HEK293 (cell line): ENCODE measurements at regions not wholly inside any gene's neighbourhood (a gene's known extent, or its start where the extent isn't known, plus 50 kb on each side); places are given as distances from the start of the nearest gene placed in this dataset.

Experiments
- EGR2 ChIP-seq: fragments of 450-650 bp; formaldehyde crosslinking; IDR thresholded peaks from 2 replicates; pipeline ENCODE4 v1.5.1; 2016; ENCODE audit warnings: low read depth, missing biosample characterization, missing genetic modification characterization
- FEZF1 ChIP-seq: fragments of 450-650 bp; formaldehyde crosslinking; IDR thresholded peaks from 2 replicates; pipeline ENCODE4 v1.5.1; 2016; ENCODE audit warnings: missing biosample characterization, missing genetic modification characterization
- GLI2 ChIP-seq: fragments of 450-650 bp; formaldehyde crosslinking; IDR thresholded peaks from 2 replicates; pipeline ENCODE4; 2017; ENCODE audit warnings: missing biosample characterization, missing genetic modification characterization, low read depth, borderline replicate concordance
- GLIS1 ChIP-seq: fragments of 450-650 bp; formaldehyde crosslinking; IDR thresholded peaks from 2 replicates; pipeline ENCODE4 v1.5.1; 2016; ENCODE audit warnings: missing biosample characterization, missing genetic modification characterization
- KLF9 ChIP-seq: fragments of 450-650 bp; formaldehyde crosslinking; IDR thresholded peaks from 2 replicates; pipeline ENCODE4 v1.5.1; 2016; ENCODE audit warnings: missing biosample characterization, missing genetic modification characterization, low read depth
- YY2 ChIP-seq: fragments of 450-650 bp; formaldehyde crosslinking; IDR thresholded peaks from 2 replicates; pipeline ENCODE4 v1.5.1; 2016; ENCODE audit warnings: missing biosample characterization, missing genetic modification characterization
- ZBTB1 ChIP-seq: fragments of 450-650 bp; formaldehyde crosslinking; IDR thresholded peaks from 2 replicates; pipeline ENCODE4 v1.5.1; 2016; ENCODE audit warnings: missing biosample characterization, missing genetic modification characterization
- ZEB2 ChIP-seq: fragments of 450-650 bp; formaldehyde crosslinking; IDR thresholded peaks from 2 replicates; pipeline ENCODE4 v1.5.1; 2016; ENCODE audit warnings: missing biosample characterization, missing genetic modification characterization
- ZNF146 ChIP-seq: fragments of 450-650 bp; formaldehyde crosslinking; IDR thresholded peaks from 2 replicates; pipeline ENCODE4 v1.5.1; 2016; ENCODE audit warnings: missing biosample characterization, missing genetic modification characterization
- ZNF24 ChIP-seq: fragments of 450-650 bp; formaldehyde crosslinking; IDR thresholded peaks from 2 replicates; pipeline ENCODE4 v1.5.1; 2016; ENCODE audit warnings: missing biosample characterization, missing genetic modification characterization
- ZNF248 ChIP-seq: fragments of 450-650 bp; formaldehyde crosslinking; IDR thresholded peaks from 2 replicates; pipeline ENCODE4 v1.5.1; 2017; ENCODE audit warnings: missing biosample characterization, missing genetic modification characterization
- ZNF302 ChIP-seq: fragments of 450-650 bp; formaldehyde crosslinking; IDR thresholded peaks from 2 replicates; pipeline ENCODE4 v1.5.1; 2016; ENCODE audit warnings: missing biosample characterization, missing genetic modification characterization, low read depth
- ZNF404 ChIP-seq: fragments of 450-650 bp; formaldehyde crosslinking; IDR thresholded peaks from 2 replicates; pipeline ENCODE4 v1.5.1; 2017; ENCODE audit warnings: missing biosample characterization, missing genetic modification characterization
- ZNF433 ChIP-seq: fragments of 450-650 bp; formaldehyde crosslinking; IDR thresholded peaks from 2 replicates; pipeline ENCODE4 v1.5.1; 2016; ENCODE audit warnings: missing biosample characterization, missing genetic modification characterization, low read depth
- ZNF473 ChIP-seq: fragments of 450-650 bp; formaldehyde crosslinking; IDR thresholded peaks from 2 replicates; pipeline ENCODE4 v1.5.1; 2017; ENCODE audit warnings: missing biosample characterization, missing genetic modification characterization
- ZNF623 ChIP-seq: fragments of 450-650 bp; formaldehyde crosslinking; IDR thresholded peaks from 2 replicates; pipeline ENCODE4 v1.5.1; 2016; ENCODE audit warnings: missing biosample characterization, missing genetic modification characterization
- ZNF670 ChIP-seq: fragments of 450-650 bp; formaldehyde crosslinking; IDR thresholded peaks from 2 replicates; pipeline ENCODE4 v1.5.1; 2016; ENCODE audit warnings: missing biosample characterization, missing genetic modification characterization, low read depth
- ZNF677 ChIP-seq: fragments of 450-650 bp; IDR thresholded peaks from 2 replicates; pipeline ENCODE4 v1.5.0; 2018; ENCODE audit warnings: missing biosample characterization, mild to moderate bottlenecking, missing genetic modification characterization, moderate library complexity
- ZNF791 ChIP-seq: fragments of 450-650 bp; formaldehyde crosslinking; IDR thresholded peaks from 2 replicates; pipeline ENCODE4 v1.5.1; 2016; ENCODE audit warnings: missing biosample characterization, missing genetic modification characterization
- TF ChIP-seq, protein P1 (sequence below): fragments of 450-650 bp; formaldehyde crosslinking; IDR thresholded peaks from 2 replicates; pipeline ENCODE4 v1.5.1; 2017; ENCODE audit warnings: missing biosample characterization, missing genetic modification characterization
- TF ChIP-seq, protein P2 (sequence below): fragments of 450-650 bp; formaldehyde crosslinking; IDR thresholded peaks from 2 replicates; pipeline ENCODE4 v1.5.1; 2016; ENCODE audit warnings: missing biosample characterization, missing genetic modification characterization
- TF ChIP-seq, protein P3 (sequence below): fragments of 450-650 bp; formaldehyde crosslinking; IDR thresholded peaks from 2 replicates; pipeline ENCODE4 v1.5.1; 2016; ENCODE audit warnings: missing biosample characterization, missing genetic modification characterization
- TF ChIP-seq, protein P4 (sequence below): fragments of 450-650 bp; formaldehyde crosslinking; IDR thresholded peaks from 2 replicates; pipeline ENCODE4 v1.5.1; 2017; ENCODE audit warnings: missing biosample characterization, missing genetic modification characterization
- TF ChIP-seq, protein P5 (sequence below): fragments of 450-650 bp; formaldehyde crosslinking; IDR thresholded peaks from 2 replicates; pipeline ENCODE4 v1.5.1; 2017; ENCODE audit warnings: missing biosample characterization, missing genetic modification characterization
- TF ChIP-seq, protein P6 (sequence below): fragments of 450-650 bp; formaldehyde crosslinking; IDR thresholded peaks from 2 replicates; pipeline ENCODE4 v1.5.1; 2016; ENCODE audit warnings: missing biosample characterization, missing genetic modification characterization
- TF ChIP-seq, protein P7 (sequence below): fragments of 450-650 bp; formaldehyde crosslinking; IDR thresholded peaks from 2 replicates; pipeline ENCODE4 v1.5.1; 2016; ENCODE audit warnings: missing biosample characterization, missing genetic modification characterization

DNA sequence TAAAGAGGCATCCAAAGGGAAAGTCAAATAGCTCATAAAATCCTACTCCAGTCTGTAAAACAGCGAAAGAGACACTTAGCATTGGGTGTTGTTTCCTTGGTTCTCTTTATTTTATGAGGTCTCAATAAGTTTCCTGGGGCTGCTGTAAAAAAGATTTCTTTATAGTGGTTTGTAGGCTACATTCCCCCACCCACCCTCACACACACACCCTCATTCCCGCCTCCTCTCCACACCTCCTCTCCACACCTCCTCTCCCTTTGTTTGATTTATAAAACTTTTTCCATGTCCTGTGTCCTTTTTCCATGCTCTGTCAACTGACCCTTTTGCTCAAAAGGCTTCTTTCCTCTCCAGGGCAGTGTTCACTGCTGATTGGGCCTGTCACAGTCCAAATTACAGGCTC lies 178.9 kb upstream of the SOX9 start (continued):
- TF ChIP-seq, protein P1, sequence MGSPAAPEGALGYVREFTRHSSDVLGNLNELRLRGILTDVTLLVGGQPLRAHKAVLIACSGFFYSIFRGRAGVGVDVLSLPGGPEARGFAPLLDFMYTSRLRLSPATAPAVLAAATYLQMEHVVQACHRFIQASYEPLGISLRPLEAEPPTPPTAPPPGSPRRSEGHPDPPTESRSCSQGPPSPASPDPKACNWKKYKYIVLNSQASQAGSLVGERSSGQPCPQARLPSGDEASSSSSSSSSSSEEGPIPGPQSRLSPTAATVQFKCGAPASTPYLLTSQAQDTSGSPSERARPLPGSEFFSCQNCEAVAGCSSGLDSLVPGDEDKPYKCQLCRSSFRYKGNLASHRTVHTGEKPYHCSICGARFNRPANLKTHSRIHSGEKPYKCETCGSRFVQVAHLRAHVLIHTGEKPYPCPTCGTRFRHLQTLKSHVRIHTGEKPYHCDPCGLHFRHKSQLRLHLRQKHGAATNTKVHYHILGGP: no peak
- TF ChIP-seq ZNF677 (no peak), GLI2 (no peak), ZBTB1 (tag by site-specific recombination) (no peak), EGR2 (tag by site-specific recombination) (peak; percentile 78), ZNF248 (no peak), FEZF1 (tag by site-specific recombination) (0 out of 2 replicates have a peak, but pooled peaks have one; percentile 31), ZNF146 (no peak), ZNF24 (tag by site-specific recombination) (no peak), ZNF623 (tag by site-specific recombination) (no peak), KLF9 (tag by site-specific recombination) (no peak), ZNF670 (tag by site-specific recombination) (no peak), ZNF404 (no peak), ZNF791 (tag by site-specific recombination) (no peak), ZNF302 (tag by site-specific recombination) (no peak), ZNF473 (no peak), ZEB2 (tag by site-specific recombination) (no peak), GLIS1 (tag by site-specific recombination) (no peak), YY2 (tag by site-specific recombination) (no peak), ZNF433 (tag by site-specific recombination) (no peak)
- TF ChIP-seq, protein P2, sequence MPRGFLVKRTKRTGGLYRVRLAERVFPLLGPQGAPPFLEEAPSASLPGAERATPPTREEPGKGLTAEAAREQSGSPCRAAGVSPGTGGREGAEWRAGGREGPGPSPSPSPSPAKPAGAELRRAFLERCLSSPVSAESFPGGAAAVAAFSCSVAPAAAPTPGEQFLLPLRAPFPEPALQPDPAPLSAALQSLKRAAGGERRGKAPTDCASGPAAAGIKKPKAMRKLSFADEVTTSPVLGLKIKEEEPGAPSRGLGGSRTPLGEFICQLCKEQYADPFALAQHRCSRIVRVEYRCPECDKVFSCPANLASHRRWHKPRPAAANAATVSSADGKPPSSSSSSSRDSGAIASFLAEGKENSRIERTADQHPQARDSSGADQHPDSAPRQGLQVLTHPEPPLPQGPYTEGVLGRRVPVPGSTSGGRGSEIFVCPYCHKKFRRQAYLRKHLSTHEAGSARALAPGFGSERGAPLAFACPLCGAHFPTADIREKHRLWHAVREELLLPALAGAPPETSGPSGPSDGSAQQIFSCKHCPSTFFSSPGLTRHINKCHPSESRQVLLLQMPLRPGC (tag by site-specific recombination): no peak
- TF ChIP-seq, protein P3, sequence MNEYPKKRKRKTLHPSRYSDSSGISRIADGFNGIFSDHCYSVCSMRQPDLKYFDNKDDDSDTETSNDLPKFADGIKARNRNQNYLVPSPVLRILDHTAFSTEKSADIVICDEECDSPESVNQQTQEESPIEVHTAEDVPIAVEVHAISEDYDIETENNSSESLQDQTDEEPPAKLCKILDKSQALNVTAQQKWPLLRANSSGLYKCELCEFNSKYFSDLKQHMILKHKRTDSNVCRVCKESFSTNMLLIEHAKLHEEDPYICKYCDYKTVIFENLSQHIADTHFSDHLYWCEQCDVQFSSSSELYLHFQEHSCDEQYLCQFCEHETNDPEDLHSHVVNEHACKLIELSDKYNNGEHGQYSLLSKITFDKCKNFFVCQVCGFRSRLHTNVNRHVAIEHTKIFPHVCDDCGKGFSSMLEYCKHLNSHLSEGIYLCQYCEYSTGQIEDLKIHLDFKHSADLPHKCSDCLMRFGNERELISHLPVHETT (tag by site-specific recombination): no peak
- TF ChIP-seq, protein P4, sequence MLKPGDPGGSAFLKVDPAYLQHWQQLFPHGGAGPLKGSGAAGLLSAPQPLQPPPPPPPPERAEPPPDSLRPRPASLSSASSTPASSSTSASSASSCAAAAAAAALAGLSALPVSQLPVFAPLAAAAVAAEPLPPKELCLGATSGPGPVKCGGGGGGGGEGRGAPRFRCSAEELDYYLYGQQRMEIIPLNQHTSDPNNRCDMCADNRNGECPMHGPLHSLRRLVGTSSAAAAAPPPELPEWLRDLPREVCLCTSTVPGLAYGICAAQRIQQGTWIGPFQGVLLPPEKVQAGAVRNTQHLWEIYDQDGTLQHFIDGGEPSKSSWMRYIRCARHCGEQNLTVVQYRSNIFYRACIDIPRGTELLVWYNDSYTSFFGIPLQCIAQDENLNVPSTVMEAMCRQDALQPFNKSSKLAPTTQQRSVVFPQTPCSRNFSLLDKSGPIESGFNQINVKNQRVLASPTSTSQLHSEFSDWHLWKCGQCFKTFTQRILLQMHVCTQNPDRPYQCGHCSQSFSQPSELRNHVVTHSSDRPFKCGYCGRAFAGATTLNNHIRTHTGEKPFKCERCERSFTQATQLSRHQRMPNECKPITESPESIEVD (tag by site-specific recombination): 0 out of 2 replicates have a peak, but pooled peaks have one; percentile 8
- TF ChIP-seq, protein P5, sequence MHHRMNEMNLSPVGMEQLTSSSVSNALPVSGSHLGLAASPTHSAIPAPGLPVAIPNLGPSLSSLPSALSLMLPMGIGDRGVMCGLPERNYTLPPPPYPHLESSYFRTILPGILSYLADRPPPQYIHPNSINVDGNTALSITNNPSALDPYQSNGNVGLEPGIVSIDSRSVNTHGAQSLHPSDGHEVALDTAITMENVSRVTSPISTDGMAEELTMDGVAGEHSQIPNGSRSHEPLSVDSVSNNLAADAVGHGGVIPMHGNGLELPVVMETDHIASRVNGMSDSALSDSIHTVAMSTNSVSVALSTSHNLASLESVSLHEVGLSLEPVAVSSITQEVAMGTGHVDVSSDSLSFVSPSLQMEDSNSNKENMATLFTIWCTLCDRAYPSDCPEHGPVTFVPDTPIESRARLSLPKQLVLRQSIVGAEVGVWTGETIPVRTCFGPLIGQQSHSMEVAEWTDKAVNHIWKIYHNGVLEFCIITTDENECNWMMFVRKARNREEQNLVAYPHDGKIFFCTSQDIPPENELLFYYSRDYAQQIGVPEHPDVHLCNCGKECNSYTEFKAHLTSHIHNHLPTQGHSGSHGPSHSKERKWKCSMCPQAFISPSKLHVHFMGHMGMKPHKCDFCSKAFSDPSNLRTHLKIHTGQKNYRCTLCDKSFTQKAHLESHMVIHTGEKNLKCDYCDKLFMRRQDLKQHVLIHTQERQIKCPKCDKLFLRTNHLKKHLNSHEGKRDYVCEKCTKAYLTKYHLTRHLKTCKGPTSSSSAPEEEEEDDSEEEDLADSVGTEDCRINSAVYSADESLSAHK (tag by site-specific recombination): no peak
- TF ChIP-seq, protein P6, sequence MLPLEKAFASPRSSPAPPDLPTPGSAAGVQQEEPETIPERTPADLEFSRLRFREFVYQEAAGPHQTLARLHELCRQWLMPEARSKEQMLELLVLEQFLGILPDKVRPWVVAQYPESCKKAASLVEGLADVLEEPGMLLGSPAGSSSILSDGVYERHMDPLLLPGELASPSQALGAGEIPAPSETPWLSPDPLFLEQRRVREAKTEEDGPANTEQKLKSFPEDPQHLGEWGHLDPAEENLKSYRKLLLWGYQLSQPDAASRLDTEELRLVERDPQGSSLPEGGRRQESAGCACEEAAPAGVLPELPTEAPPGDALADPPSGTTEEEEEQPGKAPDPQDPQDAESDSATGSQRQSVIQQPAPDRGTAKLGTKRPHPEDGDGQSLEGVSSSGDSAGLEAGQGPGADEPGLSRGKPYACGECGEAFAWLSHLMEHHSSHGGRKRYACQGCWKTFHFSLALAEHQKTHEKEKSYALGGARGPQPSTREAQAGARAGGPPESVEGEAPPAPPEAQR: no peak
- TF ChIP-seq, protein P7, sequence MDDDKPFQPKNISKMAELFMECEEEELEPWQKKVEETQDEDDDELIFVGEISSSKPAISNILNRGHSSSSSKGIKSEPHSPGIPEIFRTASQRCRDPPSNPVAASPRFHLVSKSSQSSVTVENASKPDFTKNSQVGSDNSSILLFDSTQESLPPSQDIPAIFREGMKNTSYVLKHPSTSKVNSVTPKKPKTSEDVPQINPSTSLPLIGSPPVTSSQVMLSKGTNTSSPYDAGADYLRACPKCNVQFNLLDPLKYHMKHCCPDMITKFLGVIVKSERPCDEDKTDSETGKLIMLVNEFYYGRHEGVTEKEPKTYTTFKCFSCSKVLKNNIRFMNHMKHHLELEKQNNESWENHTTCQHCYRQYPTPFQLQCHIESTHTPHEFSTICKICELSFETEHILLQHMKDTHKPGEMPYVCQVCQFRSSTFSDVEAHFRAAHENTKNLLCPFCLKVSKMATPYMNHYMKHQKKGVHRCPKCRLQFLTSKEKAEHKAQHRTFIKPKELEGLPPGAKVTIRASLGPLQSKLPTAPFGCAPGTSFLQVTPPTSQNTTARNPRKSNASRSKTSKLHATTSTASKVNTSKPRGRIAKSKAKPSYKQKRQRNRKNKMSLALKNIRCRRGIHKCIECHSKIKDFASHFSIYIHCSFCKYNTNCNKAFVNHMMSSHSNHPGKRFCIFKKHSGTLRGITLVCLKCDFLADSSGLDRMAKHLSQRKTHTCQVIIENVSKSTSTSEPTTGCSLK (tag by site-specific recombination): no peak
- TF ChIP-seq, all 188 proteins: peak for 5
